ENCODE measurements at regions not wholly inside any gene's neighbourhood (a gene's known extent, or its start where the extent isn't known, plus 50 kb on each side); places are given as distances from the start of the nearest gene placed in this dataset.

DNA sequence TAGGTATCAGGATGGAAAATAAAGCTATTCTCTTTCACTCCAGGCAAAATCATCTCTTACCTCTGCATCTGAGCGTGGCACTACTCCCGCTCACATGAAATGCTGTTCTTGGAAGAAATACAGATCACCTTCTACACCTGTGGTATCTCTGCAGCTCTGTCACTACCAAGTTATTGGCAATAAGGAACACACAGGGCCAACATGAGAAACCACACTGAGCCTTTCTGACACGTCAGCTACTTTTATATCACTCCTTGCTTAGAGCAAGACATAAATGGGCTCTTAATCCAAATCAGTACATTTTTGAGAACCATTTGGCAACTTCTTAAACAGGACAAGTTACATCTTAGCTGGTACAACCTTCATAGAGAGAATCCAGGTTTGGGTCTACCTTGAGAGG lies 101.8 kb upstream of the GUCY1A1 start:
- H3K36me3 ChIP-seq = no peaks in the 10 kb centered on the region
- 96 to 97% methylated on average over 3 of the region's 3 CpGs for WGBS, 2 donors
- H3K27ac ChIP-seq = no peak overlapping the region
- no peaks in the 10 kb centered on the region for H3K4me1 ChIP-seq
- H3K27me3 ChIP-seq = no peaks in the 10 kb centered on the region
- DNase-seq (ENCODE audit: low spot score in 2 of 2) = no peak
- TF ChIP-seq, protein P1, sequence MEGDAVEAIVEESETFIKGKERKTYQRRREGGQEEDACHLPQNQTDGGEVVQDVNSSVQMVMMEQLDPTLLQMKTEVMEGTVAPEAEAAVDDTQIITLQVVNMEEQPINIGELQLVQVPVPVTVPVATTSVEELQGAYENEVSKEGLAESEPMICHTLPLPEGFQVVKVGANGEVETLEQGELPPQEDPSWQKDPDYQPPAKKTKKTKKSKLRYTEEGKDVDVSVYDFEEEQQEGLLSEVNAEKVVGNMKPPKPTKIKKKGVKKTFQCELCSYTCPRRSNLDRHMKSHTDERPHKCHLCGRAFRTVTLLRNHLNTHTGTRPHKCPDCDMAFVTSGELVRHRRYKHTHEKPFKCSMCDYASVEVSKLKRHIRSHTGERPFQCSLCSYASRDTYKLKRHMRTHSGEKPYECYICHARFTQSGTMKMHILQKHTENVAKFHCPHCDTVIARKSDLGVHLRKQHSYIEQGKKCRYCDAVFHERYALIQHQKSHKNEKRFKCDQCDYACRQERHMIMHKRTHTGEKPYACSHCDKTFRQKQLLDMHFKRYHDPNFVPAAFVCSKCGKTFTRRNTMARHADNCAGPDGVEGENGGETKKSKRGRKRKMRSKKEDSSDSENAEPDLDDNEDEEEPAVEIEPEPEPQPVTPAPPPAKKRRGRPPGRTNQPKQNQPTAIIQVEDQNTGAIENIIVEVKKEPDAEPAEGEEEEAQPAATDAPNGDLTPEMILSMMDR (IDR thresholded peaks at IDR 0.05) = no peak
- TF ChIP-seq POLR2A (IDR thresholded peaks at IDR 0.05) (no peak), EP300 (IDR thresholded peaks at IDR 0.05) (no peak)
- H3K9me3 ChIP-seq = no peaks in the 10 kb centered on the region
- H3K4me3 ChIP-seq = no peak overlapping the region

DNA sequence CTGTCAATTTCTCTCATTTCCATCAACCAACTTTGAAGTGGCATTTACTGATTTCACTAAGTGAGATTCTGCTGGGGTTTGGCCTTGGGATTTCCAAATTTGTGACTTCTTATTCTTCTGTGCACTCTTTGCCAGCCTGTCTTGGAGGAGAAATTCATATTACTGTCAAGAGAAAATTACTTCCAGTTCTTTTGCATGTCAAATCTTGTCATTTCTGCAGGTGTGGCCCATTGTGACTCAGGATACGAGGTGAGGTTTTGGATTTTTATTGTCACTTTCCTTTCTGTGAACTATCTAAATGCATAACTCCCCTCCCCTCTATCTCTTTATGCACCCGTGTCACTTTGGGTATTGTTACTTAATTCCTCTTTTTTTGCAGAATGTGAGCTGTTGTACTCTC lies 102.6 kb upstream of the GUCY1A1 start:
- Histone ChIP-seq H3K4me1 (no peaks in the 10 kb centered on the region), H3K27me3 (no peaks in the 10 kb centered on the region), H3K4me3 (no peak overlapping the region), H3K9me3 (no peaks in the 10 kb centered on the region), H3K36me3 (no peaks in the 10 kb centered on the region), H3K27ac (no peak overlapping the region)
- no peak for TF ChIP-seq EP300 (IDR thresholded peaks at IDR 0.05)
- no peak for TF ChIP-seq POLR2A (IDR thresholded peaks at IDR 0.05)
- 68 to 85% methylated on average over 2 of the region's 2 CpGs for WGBS, 2 donors
- no peak for DNase-seq (ENCODE audit: low spot score in 2 of 2)

DNA sequence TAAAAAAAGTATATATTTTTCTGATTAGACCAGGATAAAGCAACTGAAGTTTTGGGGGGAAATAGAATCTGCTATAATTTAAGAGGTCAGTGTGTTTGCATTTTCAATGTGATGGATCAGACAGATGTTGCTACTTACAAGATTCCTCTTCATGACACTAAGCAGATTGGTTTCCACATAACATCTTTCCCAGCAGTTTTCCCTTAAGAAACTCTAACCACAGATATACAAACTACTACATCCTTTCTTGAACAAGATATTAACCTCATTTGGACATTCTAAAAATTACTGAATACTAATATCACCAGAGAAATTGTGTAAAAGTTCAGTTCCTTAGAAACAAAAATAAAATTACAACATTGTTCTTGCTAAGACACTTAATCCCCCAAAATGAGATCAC lies 106.7 kb upstream of the GUCY1A1 start:
- Histone ChIP-seq H3K9me3 (no peaks in the 10 kb centered on the region), H3K27ac (no peak overlapping the region), H3K4me3 (no peak overlapping the region), H3K4me1 (no peaks in the 10 kb centered on the region), H3K36me3 (no peaks in the 10 kb centered on the region), H3K27me3 (no peaks in the 10 kb centered on the region)
- no peak for DNase-seq (ENCODE audit: low spot score in 2 of 2)
- no peak for TF ChIP-seq POLR2A (IDR thresholded peaks at IDR 0.05)
- TF ChIP-seq, protein P1 (IDR thresholded peaks at IDR 0.05) = no peak
- no peak for TF ChIP-seq EP300 (IDR thresholded peaks at IDR 0.05)

DNA sequence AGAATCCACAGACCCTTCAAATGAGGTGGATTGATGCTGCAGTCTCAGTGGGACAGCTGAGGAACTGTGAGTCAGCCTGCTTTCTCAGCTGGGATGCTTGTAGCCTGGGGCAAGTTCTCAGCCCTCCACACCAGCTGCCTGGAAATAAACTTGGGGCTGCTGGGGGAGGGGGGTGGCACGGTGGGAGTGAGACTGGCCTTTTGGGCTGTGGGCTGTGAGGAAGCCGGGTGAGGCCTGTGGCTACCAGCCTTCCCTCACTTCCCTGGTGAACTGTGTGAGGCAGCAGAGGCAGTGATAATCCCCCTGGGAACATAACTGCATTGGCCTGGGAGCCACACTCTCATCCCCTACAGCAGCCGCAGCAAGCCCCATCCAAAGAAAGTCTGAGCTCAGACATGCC lies 114.5 kb upstream of the GUCY1A1 start:
- Histone ChIP-seq H3K4me3 (no peak overlapping the region), H3K27ac (no peak overlapping the region), H3K27me3 (no peaks in the 10 kb centered on the region), H3K36me3 (no peaks in the 10 kb centered on the region), H3K4me1 (no peaks in the 10 kb centered on the region), H3K9me3 (peaks cover 0 to 13% (median 2%) of the 10 kb centered on the region in 4 donors)
- no peak for DNase-seq (ENCODE audit: low spot score in 2 of 2)
- 75 to 79% methylated on average over 3 of the region's 3 CpGs for WGBS, 2 donors
- no peak for TF ChIP-seq POLR2A (IDR thresholded peaks at IDR 0.05)
- no peak for TF ChIP-seq EP300 (IDR thresholded peaks at IDR 0.05)

DNA sequence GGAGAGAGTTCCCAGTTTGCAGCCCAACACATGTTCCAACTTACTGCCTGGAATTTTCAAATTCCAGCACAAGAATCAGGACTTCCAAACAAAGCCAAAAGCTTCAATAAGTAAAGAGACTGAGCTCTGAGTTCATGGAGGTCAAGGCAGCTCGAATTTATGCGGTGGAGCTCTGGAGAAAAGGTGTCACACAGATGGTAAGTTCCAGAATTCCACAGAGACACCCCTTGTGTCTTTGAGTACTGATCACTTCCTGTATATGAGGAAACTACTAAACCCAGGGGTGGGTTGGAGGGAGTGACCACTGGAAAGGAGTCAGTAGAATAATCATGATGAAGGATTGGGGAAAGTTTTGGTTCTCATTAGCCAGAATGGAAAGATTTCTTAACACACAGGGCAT lies 118.5 kb upstream of the GUCY1A1 start:
- no peaks in the 10 kb centered on the region for H3K27me3 ChIP-seq
- 8 to 26% methylated on average over 2 of the region's 2 CpGs for WGBS, 2 donors
- H3K27ac ChIP-seq = no peak overlapping the region
- H3K4me3 ChIP-seq = no peak overlapping the region
- peaks cover 0 to 7% (median 2%) of the 10 kb centered on the region in 4 donors for H3K9me3 ChIP-seq
- H3K36me3 ChIP-seq = no peaks in the 10 kb centered on the region
- DNase-seq (ENCODE audit: low spot score in 2 of 2) = no peak
- no peaks in the 10 kb centered on the region for H3K4me1 ChIP-seq
- TF ChIP-seq, protein P1 (IDR thresholded peaks at IDR 0.05) = no peak
- TF ChIP-seq POLR2A (IDR thresholded peaks at IDR 0.05) (no peak), EP300 (IDR thresholded peaks at IDR 0.05) (no peak)

DNA sequence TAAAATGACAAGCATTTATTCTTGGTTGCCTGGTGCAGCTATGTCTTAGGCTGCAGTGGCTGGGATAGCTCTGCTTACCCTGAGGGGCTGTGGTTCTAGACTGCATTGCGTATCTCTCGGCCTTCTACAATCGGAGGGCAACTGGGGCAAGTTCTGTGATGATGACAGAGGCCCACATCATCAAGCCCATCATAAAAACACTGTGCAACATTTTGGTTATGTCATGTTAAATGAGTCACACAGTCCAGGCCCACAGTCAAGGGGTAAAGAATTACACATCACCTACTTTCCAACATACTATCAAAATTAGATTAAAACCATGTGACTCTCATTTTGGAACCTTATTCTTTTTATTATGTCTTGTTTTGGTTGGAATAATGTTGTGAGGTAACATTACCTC lies 120.2 kb upstream of the GUCY1A1 start:
- WGBS, 2 donors = 89 to 98% methylated on average over 3 of the region's 3 CpGs
- H3K36me3 ChIP-seq = no peaks in the 10 kb centered on the region
- no peaks in the 10 kb centered on the region for H3K4me1 ChIP-seq
- no peaks in the 10 kb centered on the region for H3K27me3 ChIP-seq
- DNase-seq (ENCODE audit: low spot score in 2 of 2) = no peak
- H3K27ac ChIP-seq = no peak overlapping the region
- H3K4me3 ChIP-seq = no peak overlapping the region
- TF ChIP-seq EP300 (IDR thresholded peaks at IDR 0.05) = no peak
- no peaks in the 10 kb centered on the region for H3K9me3 ChIP-seq

DNA sequence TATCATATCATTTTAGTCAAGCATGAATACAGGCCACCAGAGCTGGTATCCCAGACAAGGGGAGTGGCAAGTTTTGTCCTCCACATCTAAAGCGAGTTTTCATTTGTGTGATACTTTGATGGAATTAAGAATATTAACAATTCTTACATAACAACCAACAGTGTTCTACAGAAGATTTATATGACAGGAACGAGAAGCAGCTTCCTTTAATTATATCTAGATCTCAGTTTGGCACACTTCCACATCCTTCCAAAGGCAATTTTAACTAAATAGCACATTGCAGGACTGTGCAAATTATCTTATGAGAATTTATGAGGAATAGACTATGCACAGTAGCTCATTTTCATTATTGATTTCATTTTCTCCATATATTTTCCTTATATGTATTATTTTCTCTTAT lies 121.2 kb upstream of the GUCY1A1 start:
- no peak for DNase-seq (ENCODE audit: low spot score in 2 of 2)
- Histone ChIP-seq H3K9me3 (no peaks in the 10 kb centered on the region), H3K4me1 (no peaks in the 10 kb centered on the region), H3K27me3 (no peaks in the 10 kb centered on the region), H3K27ac (no peak overlapping the region), H3K4me3 (no peak overlapping the region), H3K36me3 (no peaks in the 10 kb centered on the region)
- 53 to 56% methylated on average over 2 of the region's 2 CpGs for WGBS, 2 donors
- no peak for TF ChIP-seq POLR2A (IDR thresholded peaks at IDR 0.05)
- TF ChIP-seq, protein P1 (IDR thresholded peaks at IDR 0.05) = no peak
- TF ChIP-seq EP300 (IDR thresholded peaks at IDR 0.05) = no peak
